NCI-H2171 treated with DMSO at 0.1 percent for 48 hours (cell line): ENCODE measurements at regions not wholly inside any gene's neighbourhood (a gene's known extent, or its start where the extent isn't known, plus 50 kb on each side); places are given as distances from the start of the nearest gene placed in this dataset.
"Not testable (repeated sequence)": the region's sequence is repeated elsewhere in the genome, so short reads cannot be mapped to it uniquely, and the experiment has no call there.

ENCODE experiments used
- DNase-seq: peaks from one replicate; lab custom pipeline; 2025; lab: John Stamatoyannopoulos, UW

- DNase-seq = no peak
These were observed 650.0 kb upstream of the STXBP6 start for GRCh38 chr14:25699981-25700380.

- no peak for DNase-seq
These were observed 648.2 kb upstream of the STXBP6 start for GRCh38 chr14:25698111-25698510.

- DNase-seq = no peak
These were observed 646.2 kb upstream of the STXBP6 start for GRCh38 chr14:25696176-25696575.

- no peak for DNase-seq
These were observed 635.1 kb upstream of the STXBP6 start for GRCh38 chr14:25685004-25685403.

GRCh38 chr14:25680934-25681333 is 631.0 kb upstream of the STXBP6 start:
- no peak for DNase-seq

GRCh38 chr14:25680511-25680910 is 630.6 kb upstream of the STXBP6 start:
- not testable (repeated sequence) for DNase-seq

GRCh38 chr14:25677111-25677510 is 627.2 kb upstream of the STXBP6 start:
- no peak for DNase-seq

- DNase-seq = no peak
These were observed 617.4 kb upstream of the STXBP6 start for GRCh38 chr14:25667387-25667786.

- DNase-seq = no peak
These were observed 616.9 kb upstream of the STXBP6 start for GRCh38 chr14:25666877-25667276.

- DNase-seq = no peak
These were observed 609.0 kb upstream of the STXBP6 start for GRCh38 chr14:25658988-25659387.

- no peak for DNase-seq
These were observed 580.5 kb upstream of the STXBP6 start for GRCh38 chr14:25630447-25630846.

- no peak for DNase-seq
These were observed 579.0 kb upstream of the STXBP6 start for GRCh38 chr14:25628978-25629377.

- no peak for DNase-seq
These were observed 578.4 kb upstream of the STXBP6 start for GRCh38 chr14:25628390-25628789.

GRCh38 chr14:25626986-25627385 is 577.0 kb upstream of the STXBP6 start:
- no peak for DNase-seq

GRCh38 chr14:25622763-25623162 is 572.8 kb upstream of the STXBP6 start:
- no peak for DNase-seq

- no peak for DNase-seq
These were observed 570.6 kb upstream of the STXBP6 start for GRCh38 chr14:25620515-25620914.

GRCh38 chr14:25615174-25615573 is 565.2 kb upstream of the STXBP6 start:
- DNase-seq = no peak

- DNase-seq = no peak
These were observed 557.2 kb upstream of the STXBP6 start for GRCh38 chr14:25607192-25607591.

GRCh38 chr14:25602106-25602505 is 552.2 kb upstream of the STXBP6 start:
- no peak for DNase-seq

GRCh38 chr14:25588751-25589150 is 538.8 kb upstream of the STXBP6 start:
- no peak for DNase-seq

GRCh38 chr14:25574628-25575325 is 524.8 kb upstream of the STXBP6 start:
- no peak for DNase-seq

GRCh38 chr14:25570483-25570882 is 520.5 kb upstream of the STXBP6 start:
- no peak for DNase-seq

- DNase-seq = no peak
These were observed 507.5 kb upstream of the STXBP6 start for GRCh38 chr14:25557466-25557865.

- no peak for DNase-seq
These were observed 502.9 kb upstream of the STXBP6 start for GRCh38 chr14:25552826-25553225.
